Amniotic epithelial cell (primary cell): ENCODE measurements at regions not wholly inside any gene's neighbourhood (a gene's known extent, or its start where the extent isn't known, plus 50 kb on each side); places are given as distances from the start of the nearest gene placed in this dataset.
"Not testable (repeated sequence)": the region's sequence is repeated elsewhere in the genome, so short reads cannot be mapped to it uniquely, and the experiment has no call there.

ENCODE experiments used
- DNase-seq: peaks from one replicate; pipeline ENCODE4 v3.0.0-alpha.2; 2010; ENCODE audit warnings: low read depth

- peak; percentile 15 for DNase-seq
These were observed 455.7 kb upstream of the NUDT12 start for GRCh38 chr5:104018299-104018698.

- DNase-seq, result peak; percentile 47
These were observed 454.1 kb upstream of the NUDT12 start for GRCh38 chr5:104016646-104017045.

GRCh38 chr5:104015765-104016164, 453.2 kb upstream of the NUDT12 start:
- DNase-seq, result no peak

GRCh38 chr5:104002783-104003182, 440.2 kb upstream of the NUDT12 start:
- peak; percentile 51 for DNase-seq

- no peak for DNase-seq
These were observed 438.5 kb upstream of the NUDT12 start for GRCh38 chr5:104001136-104001535.

GRCh38 chr5:103993031-103993430, 430.4 kb upstream of the NUDT12 start:
- no peak for DNase-seq

- no peak for DNase-seq
These were observed 427.5 kb upstream of the NUDT12 start for GRCh38 chr5:103990064-103990463.

- DNase-seq, result no peak
These were observed 419.0 kb upstream of the NUDT12 start for GRCh38 chr5:103981592-103981991.

GRCh38 chr5:103973669-103974068, 411.1 kb upstream of the NUDT12 start:
- no peak for DNase-seq

GRCh38 chr5:103966295-103966694, 403.7 kb upstream of the NUDT12 start:
- not testable (repeated sequence) for DNase-seq

GRCh38 chr5:103962023-103962422, 399.4 kb upstream of the NUDT12 start:
- DNase-seq, result peak; percentile 8

GRCh38 chr5:103953601-103954382, 391.2 kb upstream of the NUDT12 start:
- DNase-seq, result no peak

- DNase-seq, result no peak
These were observed 389.2 kb upstream of the NUDT12 start for GRCh38 chr5:103951776-103952175.

- no peak for DNase-seq
These were observed 380.6 kb upstream of the NUDT12 start for GRCh38 chr5:103943230-103943629.

GRCh38 chr5:103942587-103943186, 380.1 kb upstream of the NUDT12 start:
- DNase-seq, result peak; percentile 4

- no peak for DNase-seq
These were observed 379.0 kb upstream of the NUDT12 start for GRCh38 chr5:103941596-103941995.

- no peak for DNase-seq
These were observed 375.6 kb upstream of the NUDT12 start for GRCh38 chr5:103938146-103938695.

GRCh38 chr5:103929338-103930013, 366.9 kb upstream of the NUDT12 start:
- DNase-seq, result peak; percentile 48

GRCh38 chr5:103927739-103928138, 365.1 kb upstream of the NUDT12 start:
- no peak for DNase-seq

- DNase-seq, result no peak
These were observed 361.1 kb upstream of the NUDT12 start for GRCh38 chr5:103923616-103924168.

GRCh38 chr5:103919506-103919905, 356.9 kb upstream of the NUDT12 start:
- DNase-seq, result no peak

GRCh38 chr5:103918668-103919367, 356.2 kb upstream of the NUDT12 start:
- DNase-seq, result peak; percentile 44
